LNCAP (cell line): ENCODE measurements at regions not wholly inside any gene's neighbourhood (a gene's known extent, or its start where the extent isn't known, plus 50 kb on each side); places are given as distances from the start of the nearest gene placed in this dataset.

Experiments used
- CTCF ChIP-seq: fragments of 450-650 bp; IDR thresholded peaks from 2 replicates; pipeline ENCODE4 v1.5.1; 2017; ENCODE audit warnings: mild to moderate bottlenecking

GRCh38 chr1:79777481-79778219 is 771.1 kb upstream of the ADGRL4 start:
- no peak for TF ChIP-seq CTCF

- TF ChIP-seq CTCF: no peak
Measured at GRCh38 chr1:79775402-79775801, 768.9 kb upstream of the ADGRL4 start.

GRCh38 chr1:79773385-79773784 is 766.9 kb upstream of the ADGRL4 start:
- no peak for TF ChIP-seq CTCF

GRCh38 chr1:79762461-79762860 is 755.9 kb upstream of the ADGRL4 start:
- TF ChIP-seq CTCF: no peak

GRCh38 chr1:79760531-79760930 is 754.0 kb upstream of the ADGRL4 start:
- TF ChIP-seq CTCF: no peak

GRCh38 chr1:79749607-79750006 is 743.1 kb upstream of the ADGRL4 start:
- TF ChIP-seq CTCF: no peak

GRCh38 chr1:79745929-79746328 is 739.4 kb upstream of the ADGRL4 start:
- TF ChIP-seq CTCF: no peak

GRCh38 chr1:79744746-79745145 is 738.2 kb upstream of the ADGRL4 start:
- no peak for TF ChIP-seq CTCF
